ENCODE measurements at regions not wholly inside any gene's neighbourhood (a gene's known extent, or its start where the extent isn't known, plus 50 kb on each side); places are given as distances from the start of the nearest gene placed in this dataset.

DNA sequence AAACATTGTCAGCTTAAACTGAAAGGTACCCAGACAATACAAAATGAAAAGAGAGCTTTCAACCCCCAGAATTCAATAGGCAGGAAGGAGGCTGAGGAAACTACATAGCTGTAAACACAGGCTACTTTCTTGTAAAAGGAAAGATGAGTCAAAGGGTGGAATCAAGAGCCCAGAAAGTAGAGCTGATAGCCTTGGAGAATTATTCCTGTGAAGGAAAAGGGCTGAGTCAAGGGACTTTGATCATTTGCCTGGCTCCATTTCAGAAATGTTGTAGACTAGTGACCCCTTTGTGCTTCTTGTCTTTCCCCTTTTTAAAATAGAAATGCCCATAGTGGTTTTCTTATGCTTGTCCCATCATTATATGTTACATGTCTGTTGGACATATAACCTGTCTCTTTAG lies 597.6 kb downstream of the ADGRL2 start:
- Histone ChIP-seq H3K27ac (ENCODE audit: low read length) (no peak overlapping the region), H3K4me1 (ENCODE audit: control insufficient read depth in 1 of 2, extremely low read depth in 1 of 2, insufficient read depth in 2 of 2, low read length in 2 of 2) (no peaks in the 10 kb centered on the region), H3K4me3 (ENCODE audit: control insufficient read depth in 1 of 2, extremely low read depth in 1 of 2, low read length in 1 of 2) (no peak overlapping the region), H3K36me3 (ENCODE audit: control insufficient read depth in 2 of 2, extremely low read depth in 1 of 2, insufficient read depth in 1 of 2, low read length in 1 of 2) (no peaks in the 10 kb centered on the region), H3K9me3 (no peaks in the 10 kb centered on the region), H3K27me3 (replicated peaks in 1 of 2; ENCODE audit: control insufficient read depth in 2 of 2, extremely low read depth in 1 of 2, insufficient read depth in 2 of 2, low read length in 1 of 2) (no peaks in the 10 kb centered on the region)
- Mint-ChIP-seq H3K27me3 (no peaks in the 10 kb centered on the region), H3K4me3 (no peak overlapping the region), H3K4me1 (no peaks in the 10 kb centered on the region), H3K27ac (no peak overlapping the region), H3K9me3 (peaks cover 2 to 4% (median 3%) of the 10 kb centered on the region in 3 donors), H3K36me3 (no peaks in the 10 kb centered on the region)
- CTCF ChIA-PET: no interaction called here
- ATAC-seq (replicated peaks in 1 of 4): no peak
- POLR2A ChIA-PET: no interaction called here
- no peak for DNase-seq

DNA sequence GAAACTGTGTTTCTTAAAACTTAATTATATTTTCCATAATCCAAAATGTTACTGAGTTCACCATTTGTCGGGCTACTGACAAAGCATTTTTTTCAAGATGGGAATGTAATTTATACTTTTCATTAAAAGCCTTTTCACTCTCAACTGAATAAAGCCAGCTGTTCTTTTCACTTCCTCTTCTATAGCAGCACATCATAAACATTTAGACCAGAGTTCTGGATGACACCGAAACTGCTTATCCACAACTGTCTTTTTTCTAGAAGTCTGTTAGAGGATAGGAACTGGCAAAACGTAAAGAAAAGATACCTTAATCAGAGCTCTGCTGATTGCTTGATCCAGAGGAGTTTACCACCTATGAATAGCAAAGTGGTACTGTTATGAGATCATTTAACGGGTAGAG lies 594.7 kb downstream of the ADGRL2 start:
- no peak for DNase-seq
- ATAC-seq (replicated peaks in 1 of 4): no peak
- Mint-ChIP-seq H3K36me3 (no peaks in the 10 kb centered on the region), H3K27ac (no peak overlapping the region), H3K4me3 (no peak overlapping the region), H3K27me3 (no peaks in the 10 kb centered on the region), H3K9me3 (peaks cover 2 to 10% (median 3%) of the 10 kb centered on the region in 3 donors), H3K4me1 (no peaks in the 10 kb centered on the region)
- POLR2A ChIA-PET: no interaction called here
- H3K36me3 ChIP-seq (ENCODE audit: control insufficient read depth in 2 of 2, extremely low read depth in 1 of 2, insufficient read depth in 1 of 2, low read length in 1 of 2): no peaks in the 10 kb centered on the region
- no peaks in the 10 kb centered on the region for H3K9me3 ChIP-seq
- 0% methylated on average over 1 of the region's 4 CpGs for WGBS (ENCODE audit: insufficient coverage)
- no peaks in the 10 kb centered on the region for H3K4me1 ChIP-seq (ENCODE audit: control insufficient read depth in 1 of 2, extremely low read depth in 1 of 2, insufficient read depth in 2 of 2, low read length in 2 of 2)
- CTCF ChIA-PET: no interaction called here
- H3K27me3 ChIP-seq (replicated peaks in 1 of 2; ENCODE audit: control insufficient read depth in 2 of 2, extremely low read depth in 1 of 2, insufficient read depth in 2 of 2, low read length in 1 of 2): no peaks in the 10 kb centered on the region
- H3K4me3 ChIP-seq (ENCODE audit: control insufficient read depth in 1 of 2, extremely low read depth in 1 of 2, low read length in 1 of 2): no peak overlapping the region
- H3K27ac ChIP-seq (ENCODE audit: low read length): no peak overlapping the region

DNA sequence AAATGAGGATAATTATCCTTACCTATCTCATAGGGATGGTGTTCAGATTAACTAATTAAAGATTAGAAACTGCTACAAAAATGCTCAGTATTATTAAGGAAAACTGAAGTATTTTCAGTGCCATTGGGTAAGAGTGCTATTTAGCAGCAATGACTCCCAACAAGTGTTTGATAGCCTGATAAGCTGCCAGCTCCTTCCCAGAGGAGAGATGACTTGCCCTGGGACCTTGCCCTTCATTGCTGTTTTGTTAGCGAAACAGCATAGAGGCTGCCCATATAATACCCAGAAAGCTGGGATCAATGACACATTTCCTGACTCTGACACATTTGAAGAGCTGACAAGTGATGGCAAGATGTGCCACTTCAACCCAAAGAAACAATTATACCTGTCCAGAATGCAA lies 592.2 kb downstream of the ADGRL2 start:
- Mint-ChIP-seq H3K4me1 (no peaks in the 10 kb centered on the region), H3K27ac (no peak overlapping the region), H3K4me3 (no peak overlapping the region), H3K36me3 (no peaks in the 10 kb centered on the region), H3K27me3 (no peaks in the 10 kb centered on the region), H3K9me3 (peaks cover 0 to 10% (median 2%) of the 10 kb centered on the region in 3 donors)
- Histone ChIP-seq H3K9me3 (no peaks in the 10 kb centered on the region), H3K27ac (ENCODE audit: low read length) (no peak overlapping the region), H3K27me3 (replicated peaks in 1 of 2; ENCODE audit: control insufficient read depth in 2 of 2, extremely low read depth in 1 of 2, insufficient read depth in 2 of 2, low read length in 1 of 2) (no peaks in the 10 kb centered on the region), H3K4me1 (ENCODE audit: control insufficient read depth in 1 of 2, extremely low read depth in 1 of 2, insufficient read depth in 2 of 2, low read length in 2 of 2) (no peaks in the 10 kb centered on the region), H3K36me3 (ENCODE audit: control insufficient read depth in 2 of 2, extremely low read depth in 1 of 2, insufficient read depth in 1 of 2, low read length in 1 of 2) (no peaks in the 10 kb centered on the region), H3K4me3 (ENCODE audit: control insufficient read depth in 1 of 2, extremely low read depth in 1 of 2, low read length in 1 of 2) (no peak overlapping the region)
- no peak for ATAC-seq (replicated peaks in 1 of 4)
- no peak for DNase-seq
- WGBS (ENCODE audit: insufficient coverage): 78% methylated on average over 1 of the region's 1 CpG
- POLR2A ChIA-PET: no interaction called here
- CTCF ChIA-PET: no interaction called here

DNA sequence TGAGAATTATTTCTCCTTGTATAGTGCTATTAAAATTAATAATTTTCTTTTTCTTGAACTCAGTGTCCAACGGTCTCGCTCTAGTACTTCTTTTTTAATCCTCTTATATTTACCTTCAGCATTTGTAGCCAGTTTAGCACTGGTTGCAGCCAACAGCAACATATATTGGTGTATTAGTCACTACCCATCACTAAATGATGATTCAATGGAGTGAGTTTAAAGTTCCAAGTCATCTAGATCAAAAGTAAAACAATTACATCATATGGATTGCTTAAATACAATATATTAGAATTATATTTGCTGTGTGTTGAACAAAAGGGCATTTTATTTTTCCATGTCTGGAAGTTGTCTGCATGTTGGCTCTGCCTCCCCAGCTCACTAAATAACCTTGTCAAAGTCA lies 591.8 kb downstream of the ADGRL2 start:
- Mint-ChIP-seq H3K4me3 (no peak overlapping the region), H3K36me3 (no peaks in the 10 kb centered on the region), H3K9me3 (peaks cover 0 to 10% (median 2%) of the 10 kb centered on the region in 3 donors), H3K27ac (no peak overlapping the region), H3K4me1 (no peaks in the 10 kb centered on the region), H3K27me3 (no peaks in the 10 kb centered on the region)
- Histone ChIP-seq H3K27me3 (replicated peaks in 1 of 2; ENCODE audit: control insufficient read depth in 2 of 2, extremely low read depth in 1 of 2, insufficient read depth in 2 of 2, low read length in 1 of 2) (no peaks in the 10 kb centered on the region), H3K4me3 (ENCODE audit: control insufficient read depth in 1 of 2, extremely low read depth in 1 of 2, low read length in 1 of 2) (no peak overlapping the region), H3K27ac (ENCODE audit: low read length) (no peak overlapping the region), H3K9me3 (no peaks in the 10 kb centered on the region), H3K36me3 (ENCODE audit: control insufficient read depth in 2 of 2, extremely low read depth in 1 of 2, insufficient read depth in 1 of 2, low read length in 1 of 2) (no peaks in the 10 kb centered on the region), H3K4me1 (ENCODE audit: control insufficient read depth in 1 of 2, extremely low read depth in 1 of 2, insufficient read depth in 2 of 2, low read length in 2 of 2) (no peaks in the 10 kb centered on the region)
- DNase-seq (no peak), ATAC-seq (replicated peaks in 1 of 4) (no peak)
- ChIA-PET POLR2A (no interaction called here), CTCF (no interaction called here)
- WGBS (ENCODE audit: insufficient coverage): no CpG with 5 or more reads among the region's 2 CpGs

DNA sequence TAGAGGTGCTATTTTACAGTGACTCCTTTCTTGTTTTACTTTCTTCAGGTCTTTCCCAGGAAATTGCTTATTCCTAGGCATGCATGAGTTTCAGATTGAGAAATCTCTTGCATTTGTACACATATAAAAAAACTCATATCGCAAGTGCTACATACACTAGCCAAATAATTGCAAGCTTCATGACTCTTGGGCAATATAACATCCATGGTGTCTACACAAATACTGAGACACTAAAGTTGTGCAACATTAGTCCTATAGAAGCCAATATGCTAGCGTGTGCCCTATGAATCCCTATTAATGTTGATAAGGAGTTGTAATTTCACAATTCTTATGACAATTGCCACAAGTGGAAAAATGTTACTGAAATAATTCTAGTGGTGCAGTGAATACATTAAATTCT lies 591.0 kb downstream of the ADGRL2 start:
- H3K27ac ChIP-seq (ENCODE audit: low read length): no peak overlapping the region
- no peak for ATAC-seq (replicated peaks in 1 of 4)
- H3K9me3 Mint-ChIP-seq: peaks cover 0 to 10% (median 0%) of the 10 kb centered on the region in 3 donors
- H3K4me1 Mint-ChIP-seq: no peaks in the 10 kb centered on the region
- no peaks in the 10 kb centered on the region for H3K27me3 Mint-ChIP-seq
- WGBS (ENCODE audit: insufficient coverage): no CpG with 5 or more reads among the region's 2 CpGs
- H3K36me3 ChIP-seq (ENCODE audit: control insufficient read depth in 2 of 2, extremely low read depth in 1 of 2, insufficient read depth in 1 of 2, low read length in 1 of 2): no peaks in the 10 kb centered on the region
- H3K4me1 ChIP-seq (ENCODE audit: control insufficient read depth in 1 of 2, extremely low read depth in 1 of 2, insufficient read depth in 2 of 2, low read length in 2 of 2): no peaks in the 10 kb centered on the region
- CTCF ChIA-PET: no interaction called here
- no peak for DNase-seq
- POLR2A ChIA-PET: no interaction called here
- H3K9me3 ChIP-seq: no peaks in the 10 kb centered on the region
- no peak overlapping the region for H3K27ac Mint-ChIP-seq
- H3K4me3 ChIP-seq (ENCODE audit: control insufficient read depth in 1 of 2, extremely low read depth in 1 of 2, low read length in 1 of 2): no peak overlapping the region
- no peak overlapping the region for H3K4me3 Mint-ChIP-seq
- no peaks in the 10 kb centered on the region for H3K36me3 Mint-ChIP-seq
- no peaks in the 10 kb centered on the region for H3K27me3 ChIP-seq (replicated peaks in 1 of 2; ENCODE audit: control insufficient read depth in 2 of 2, extremely low read depth in 1 of 2, insufficient read depth in 2 of 2, low read length in 1 of 2)

DNA sequence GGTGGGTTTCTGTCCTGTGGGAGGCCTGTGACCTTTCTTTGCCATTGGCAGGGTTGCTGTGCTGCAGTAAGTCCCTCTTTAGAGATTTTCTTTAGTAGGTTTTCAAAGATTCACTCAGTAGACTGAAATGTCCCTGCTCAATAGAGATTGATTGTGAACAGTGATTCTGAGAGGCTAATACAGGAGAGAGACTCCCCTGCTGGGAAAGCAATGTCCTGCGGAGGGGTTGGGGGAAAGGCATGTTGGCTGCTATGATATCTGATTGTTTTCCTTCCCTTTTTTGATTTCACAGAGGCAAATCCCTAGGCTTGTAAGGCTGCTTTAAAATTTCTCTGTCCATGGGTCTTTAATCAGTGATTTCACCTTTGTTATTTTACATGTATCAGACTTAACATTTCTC lies 589.9 kb downstream of the ADGRL2 start:
- Histone ChIP-seq H3K36me3 (ENCODE audit: control insufficient read depth in 2 of 2, extremely low read depth in 1 of 2, insufficient read depth in 1 of 2, low read length in 1 of 2) (no peaks in the 10 kb centered on the region), H3K27me3 (replicated peaks in 1 of 2; ENCODE audit: control insufficient read depth in 2 of 2, extremely low read depth in 1 of 2, insufficient read depth in 2 of 2, low read length in 1 of 2) (no peaks in the 10 kb centered on the region), H3K4me1 (ENCODE audit: control insufficient read depth in 1 of 2, extremely low read depth in 1 of 2, insufficient read depth in 2 of 2, low read length in 2 of 2) (no peaks in the 10 kb centered on the region), H3K4me3 (ENCODE audit: control insufficient read depth in 1 of 2, extremely low read depth in 1 of 2, low read length in 1 of 2) (no peak overlapping the region), H3K27ac (ENCODE audit: low read length) (no peak overlapping the region), H3K9me3 (no peaks in the 10 kb centered on the region)
- Mint-ChIP-seq H3K36me3 (no peaks in the 10 kb centered on the region), H3K4me1 (no peaks in the 10 kb centered on the region), H3K27ac (no peak overlapping the region), H3K9me3 (peaks cover 0 to 10% (median 0%) of the 10 kb centered on the region in 3 donors), H3K27me3 (no peaks in the 10 kb centered on the region), H3K4me3 (no peak overlapping the region)
- DNase-seq (no peak), ATAC-seq (replicated peaks in 1 of 4) (no peak)
- CTCF ChIA-PET: no interaction called here
- no CpG with 5 or more reads among the region's 1 CpG for WGBS (ENCODE audit: insufficient coverage)
- POLR2A ChIA-PET: no interaction called here

DNA sequence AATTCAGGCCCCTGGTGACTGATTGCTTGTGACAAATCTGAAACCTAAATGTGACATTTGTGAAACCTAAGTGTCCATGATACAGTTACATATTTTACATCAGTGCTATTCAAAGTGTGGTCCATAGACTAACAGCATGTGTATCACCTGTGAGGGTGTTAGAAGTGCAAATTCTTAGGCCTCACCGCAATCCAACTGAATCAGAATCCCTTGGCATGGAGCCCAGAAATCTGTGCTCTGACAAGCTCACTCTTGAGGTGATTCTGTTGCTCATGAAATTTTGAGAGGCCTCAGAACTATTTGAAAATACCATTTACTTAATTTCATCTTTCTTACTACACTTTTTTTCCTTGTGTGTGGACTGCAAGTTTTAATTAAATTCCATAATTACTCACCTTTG lies 587.9 kb downstream of the ADGRL2 start:
- CTCF ChIA-PET: no interaction called here
- Histone ChIP-seq H3K4me1 (ENCODE audit: control insufficient read depth in 1 of 2, extremely low read depth in 1 of 2, insufficient read depth in 2 of 2, low read length in 2 of 2) (no peaks in the 10 kb centered on the region), H3K4me3 (ENCODE audit: control insufficient read depth in 1 of 2, extremely low read depth in 1 of 2, low read length in 1 of 2) (no peak overlapping the region), H3K9me3 (no peaks in the 10 kb centered on the region), H3K27me3 (replicated peaks in 1 of 2; ENCODE audit: control insufficient read depth in 2 of 2, extremely low read depth in 1 of 2, insufficient read depth in 2 of 2, low read length in 1 of 2) (no peaks in the 10 kb centered on the region), H3K27ac (ENCODE audit: low read length) (no peak overlapping the region), H3K36me3 (ENCODE audit: control insufficient read depth in 2 of 2, extremely low read depth in 1 of 2, insufficient read depth in 1 of 2, low read length in 1 of 2) (no peaks in the 10 kb centered on the region)
- POLR2A ChIA-PET: no interaction called here
- Mint-ChIP-seq H3K4me3 (no peak overlapping the region), H3K27me3 (no peaks in the 10 kb centered on the region), H3K36me3 (no peaks in the 10 kb centered on the region), H3K4me1 (no peaks in the 10 kb centered on the region), H3K27ac (no peak overlapping the region), H3K9me3 (peaks cover 0 to 10% (median 0%) of the 10 kb centered on the region in 3 donors)
- DNase-seq (no peak), ATAC-seq (replicated peaks in 1 of 4) (no peak)
- no CpG with 5 or more reads among the region's 1 CpG for WGBS (ENCODE audit: insufficient coverage)

All from T-cell (primary cell).